ENCODE measurements at regions not wholly inside any gene's neighbourhood (a gene's known extent, or its start where the extent isn't known, plus 50 kb on each side); places are given as distances from the start of the nearest gene placed in this dataset.
"Not testable (repeated sequence)": the region's sequence is repeated elsewhere in the genome, so short reads cannot be mapped to it uniquely, and the experiment has no call there.

GRCh38 chr14:82647088-82647810, 1113.6 kb upstream of the SEL1L start:
- DNase-seq (ENCODE audit: extremely low read depth, low read depth, low spot score) = no peak

DNA sequence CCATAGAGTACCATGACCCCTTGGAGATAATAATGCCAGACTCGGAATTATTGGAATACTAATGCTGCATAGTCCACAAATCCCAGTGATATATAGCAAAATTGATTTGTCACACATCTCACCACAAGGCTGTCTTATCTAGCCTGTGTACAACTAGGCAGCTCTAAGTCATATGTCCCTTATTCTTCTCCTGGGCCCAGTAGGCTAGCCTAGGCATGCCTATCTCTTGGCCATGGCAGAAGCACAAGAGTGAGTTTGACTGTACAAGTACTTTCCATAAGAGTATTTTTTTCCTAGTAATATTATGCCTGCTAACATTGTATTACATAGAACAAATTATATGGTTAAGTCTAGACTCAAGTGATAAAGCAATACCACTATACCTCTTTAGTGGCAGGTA, 1122.1 kb upstream of the SEL1L start:
- no peak for DNase-seq (ENCODE audit: extremely low read depth, low read depth, low spot score)

- no peak for DNase-seq (ENCODE audit: extremely low read depth, low read depth, low spot score)
Measured at GRCh38 chr14:82657186-82657675, 1123.6 kb upstream of the SEL1L start.

- DNase-seq (ENCODE audit: extremely low read depth, low read depth, low spot score) = no peak
Measured at GRCh38 chr14:82661258-82661657, 1127.6 kb upstream of the SEL1L start.

- DNase-seq (ENCODE audit: extremely low read depth, low read depth, low spot score) = no peak
Measured at GRCh38 chr14:82667006-82667405, 1133.4 kb upstream of the SEL1L start.

- no peak for DNase-seq (ENCODE audit: extremely low read depth, low read depth, low spot score)
Measured at GRCh38 chr14:82667501-82667900, 1133.8 kb upstream of the SEL1L start.

DNA sequence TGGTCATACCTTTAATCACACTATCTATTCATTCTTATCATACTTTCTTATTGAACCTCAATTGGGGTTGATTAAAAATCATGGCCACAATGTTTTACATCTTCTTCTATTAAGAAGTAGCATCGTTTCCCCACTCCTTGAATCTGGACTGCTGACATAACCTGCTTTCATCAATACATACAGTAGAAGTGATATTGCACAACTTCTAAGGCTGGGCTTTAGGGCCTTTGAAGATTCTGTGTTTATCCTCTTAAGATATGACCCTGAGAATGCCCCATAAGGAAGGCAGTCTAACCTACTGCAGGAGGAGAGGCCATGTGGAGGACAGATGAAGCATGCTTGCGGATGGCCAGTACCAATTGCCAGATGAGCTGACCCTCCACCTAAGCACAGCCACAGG, 1142.8 kb upstream of the SEL1L start:
- DNase-seq (ENCODE audit: extremely low read depth, low read depth, low spot score) = no peak

- no peak for DNase-seq (ENCODE audit: extremely low read depth, low read depth, low spot score)
Measured at GRCh38 chr14:82689948-82690347, 1156.3 kb upstream of the SEL1L start.

DNA sequence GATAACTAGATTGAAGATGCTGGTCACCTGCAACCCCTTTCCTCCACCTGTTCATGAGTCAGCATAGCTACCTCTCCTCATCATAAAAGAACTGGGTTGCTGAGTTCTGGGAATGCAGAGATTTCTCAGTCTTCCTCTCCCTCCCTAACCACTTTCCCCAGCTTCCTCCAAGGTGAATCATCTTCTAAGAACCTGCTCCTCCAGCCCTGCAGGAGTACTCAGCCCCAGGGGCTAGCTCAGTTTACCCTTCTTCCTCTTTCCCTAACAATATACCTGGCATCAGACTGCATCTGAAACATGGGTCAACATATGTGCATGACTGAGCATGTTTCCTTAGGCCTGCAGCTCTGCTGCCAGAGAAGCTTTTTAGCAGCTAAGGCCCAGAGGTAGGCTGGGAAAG, 1157.5 kb upstream of the SEL1L start:
- DNase-seq (ENCODE audit: extremely low read depth, low read depth, low spot score) = not testable (repeated sequence)

GRCh38 chr14:82694820-82695219, 1161.2 kb upstream of the SEL1L start:
- no peak for DNase-seq (ENCODE audit: extremely low read depth, low read depth, low spot score)

GRCh38 chr14:82704218-82704617, 1170.6 kb upstream of the SEL1L start:
- no peak for DNase-seq (ENCODE audit: extremely low read depth, low read depth, low spot score)

- DNase-seq (ENCODE audit: extremely low read depth, low read depth, low spot score) = peak; percentile 25
Measured at GRCh38 chr14:82710267-82710841, 1176.7 kb upstream of the SEL1L start.

DNA sequence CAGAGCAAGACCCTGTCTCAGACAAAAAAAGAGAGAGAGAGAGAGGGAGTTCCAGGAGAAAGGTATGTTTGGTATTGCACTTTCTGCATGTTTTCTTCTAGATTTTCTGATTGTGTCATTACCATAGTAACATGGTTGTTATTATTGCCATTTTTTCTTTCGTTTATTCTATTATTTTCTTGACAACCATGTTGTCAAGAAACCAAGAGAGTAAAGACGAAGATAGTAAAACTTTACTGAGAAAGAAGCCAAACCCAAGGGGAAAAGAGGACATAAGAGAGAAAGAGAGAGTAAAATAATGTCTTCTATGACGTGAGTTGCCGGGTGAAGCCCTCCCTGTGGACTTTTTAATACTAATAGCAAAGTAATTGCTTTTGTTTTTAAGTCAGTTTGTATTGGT, 1186.0 kb upstream of the SEL1L start:
- no peak for DNase-seq (ENCODE audit: extremely low read depth, low read depth, low spot score)

- no peak for DNase-seq (ENCODE audit: extremely low read depth, low read depth, low spot score)
Measured at GRCh38 chr14:82720431-82720830, 1186.8 kb upstream of the SEL1L start.

DNA sequence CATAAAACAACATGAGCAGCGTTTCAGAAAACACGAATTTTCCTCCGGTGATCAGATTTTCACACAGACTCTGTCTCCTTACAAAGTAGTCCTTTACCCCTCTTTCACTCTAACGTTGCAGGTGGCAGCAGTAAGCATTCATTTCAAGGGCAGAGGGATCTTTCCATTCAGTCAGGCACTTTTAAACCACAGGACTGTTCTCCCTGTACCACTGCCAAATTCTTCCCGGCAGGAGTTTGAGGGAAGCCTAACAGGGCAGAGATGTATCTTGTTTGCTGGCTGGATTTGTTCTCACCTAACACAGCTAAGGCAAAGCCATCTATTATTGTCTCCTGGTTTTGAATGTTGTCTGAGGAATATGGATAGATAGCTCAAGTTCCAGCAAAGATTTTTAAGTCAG, 1187.3 kb upstream of the SEL1L start:
- no peak for DNase-seq (ENCODE audit: extremely low read depth, low read depth, low spot score)

GRCh38 chr14:82724316-82724715, 1190.7 kb upstream of the SEL1L start:
- DNase-seq (ENCODE audit: extremely low read depth, low read depth, low spot score) = no peak

DNA sequence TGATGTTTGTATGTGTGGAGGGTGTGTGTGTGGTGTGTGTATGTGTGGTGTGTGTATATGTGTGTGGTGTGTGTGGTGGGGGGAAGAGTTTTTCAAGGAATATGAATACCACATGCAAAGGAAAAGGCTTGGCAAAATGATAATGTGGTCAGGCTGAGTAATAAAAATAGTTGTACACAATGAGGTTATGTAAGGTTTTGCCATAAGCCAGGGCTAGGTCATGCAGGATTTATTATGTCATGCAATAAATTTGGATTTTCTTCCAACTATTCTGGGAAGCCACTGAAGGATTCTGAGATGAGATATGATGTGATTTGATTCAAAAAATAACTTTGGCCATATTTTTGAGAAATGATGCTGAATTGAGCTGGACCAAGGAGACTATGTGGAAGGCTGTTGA, 1191.6 kb upstream of the SEL1L start:
- no peak for DNase-seq (ENCODE audit: extremely low read depth, low read depth, low spot score)

DNA sequence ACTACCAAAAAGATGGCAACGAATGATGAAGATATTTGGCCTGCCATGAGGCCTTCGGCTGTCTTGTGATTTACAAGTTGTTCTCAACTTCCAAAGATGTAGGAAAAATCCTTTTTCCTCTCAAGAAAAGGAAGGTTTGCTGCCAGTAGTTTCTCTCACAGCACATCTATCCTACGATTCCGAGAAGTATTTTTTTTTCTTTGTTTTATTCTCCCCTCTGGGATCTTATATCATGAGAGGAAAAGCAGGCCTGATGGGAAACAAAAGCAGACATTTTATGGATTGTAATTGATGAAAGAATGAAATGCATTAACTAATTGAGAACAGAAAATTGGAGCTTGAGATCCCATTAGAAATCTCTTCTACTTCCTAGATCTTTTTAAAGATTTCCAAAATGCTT, 1197.9 kb upstream of the SEL1L start:
- DNase-seq (ENCODE audit: extremely low read depth, low read depth, low spot score) = no peak

DNA sequence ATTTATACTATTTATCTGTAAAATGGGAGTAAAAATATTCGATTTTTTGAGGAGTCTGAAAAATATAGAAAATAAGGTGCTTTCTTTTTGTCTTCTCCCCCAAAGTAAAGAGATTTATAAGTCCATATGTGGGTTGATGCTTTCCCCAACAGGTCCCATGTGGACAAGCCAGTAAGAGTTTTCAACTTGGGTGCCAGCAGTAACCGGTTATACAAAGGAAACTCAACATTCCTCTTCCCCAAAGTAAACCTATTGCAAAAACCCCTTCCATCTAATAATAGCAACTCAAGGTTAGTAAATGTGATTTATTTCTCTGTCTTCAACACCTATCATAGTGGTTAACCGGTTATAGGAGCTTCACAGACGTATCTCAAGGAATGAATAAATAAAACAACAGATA, 1206.9 kb upstream of the SEL1L start:
- DNase-seq (ENCODE audit: extremely low read depth, low read depth, low spot score) = no peak

DNA sequence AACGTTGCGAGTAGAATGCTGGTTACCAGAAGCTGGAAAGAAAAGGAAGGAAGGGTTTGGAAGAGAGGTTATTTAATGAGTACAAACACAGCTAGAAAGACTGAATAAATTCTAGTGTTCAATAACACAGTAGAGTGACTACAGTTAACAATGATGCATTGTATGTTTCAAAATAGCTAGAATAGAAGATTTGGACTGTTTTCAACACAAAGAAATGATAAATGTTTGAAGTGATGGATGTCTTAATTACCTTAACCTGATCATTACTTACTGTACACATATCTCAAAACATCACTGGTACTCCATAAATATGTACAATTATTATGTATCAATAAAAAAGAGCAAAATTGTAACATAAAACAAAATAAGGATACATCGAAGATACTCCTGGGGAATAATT, 1221.8 kb upstream of the SEL1L start:
- DNase-seq (ENCODE audit: extremely low read depth, low read depth, low spot score) = no peak

DNA sequence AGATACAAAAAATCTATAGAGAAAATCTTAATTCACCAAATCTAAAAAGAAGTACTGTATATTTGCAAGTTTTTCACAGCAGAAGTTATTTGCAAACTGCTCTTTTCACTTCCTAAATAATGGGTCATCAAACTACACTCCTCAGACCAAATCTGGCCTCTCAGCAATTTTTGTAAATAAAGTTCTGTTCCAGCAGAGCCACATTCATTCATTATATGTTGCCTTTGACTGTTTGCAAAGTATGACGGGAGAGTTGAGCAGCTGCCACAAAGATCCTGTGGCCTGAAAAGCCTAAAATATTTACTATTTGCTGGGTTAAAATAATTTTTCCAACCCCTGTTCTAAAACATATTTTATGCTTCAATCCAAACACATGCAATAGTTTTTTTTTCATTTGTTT, 1222.3 kb upstream of the SEL1L start:
- DNase-seq (ENCODE audit: extremely low read depth, low read depth, low spot score) = no peak

GRCh38 chr14:82757776-82758175, 1224.1 kb upstream of the SEL1L start:
- no peak for DNase-seq (ENCODE audit: extremely low read depth, low read depth, low spot score)

DNA sequence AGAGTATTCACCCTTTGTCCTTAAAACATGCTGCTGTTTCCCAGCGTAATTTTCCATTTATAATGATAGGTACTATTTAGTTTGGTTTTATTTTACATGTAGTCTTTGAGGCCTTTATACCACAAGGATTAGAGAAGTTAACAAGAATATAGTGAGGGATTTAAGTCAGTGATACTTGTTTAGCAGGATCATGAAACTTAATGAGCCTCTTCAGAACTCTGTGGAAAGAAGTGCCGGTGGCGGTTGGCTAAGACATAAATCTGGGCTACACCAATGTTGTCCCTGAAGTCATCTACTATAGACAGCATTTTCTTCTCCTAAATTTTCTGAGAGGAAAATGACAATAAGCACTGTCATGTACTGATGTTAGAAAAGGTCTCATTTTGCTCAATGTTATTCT, 1226.0 kb upstream of the SEL1L start:
- DNase-seq (ENCODE audit: extremely low read depth, low read depth, low spot score) = no peak

All from glomerular endothelial cell (primary cell).